ENCODE measurements at regions not wholly inside any gene's neighbourhood (a gene's known extent, or its start where the extent isn't known, plus 50 kb on each side); places are given as distances from the start of the nearest gene placed in this dataset.

DNA sequence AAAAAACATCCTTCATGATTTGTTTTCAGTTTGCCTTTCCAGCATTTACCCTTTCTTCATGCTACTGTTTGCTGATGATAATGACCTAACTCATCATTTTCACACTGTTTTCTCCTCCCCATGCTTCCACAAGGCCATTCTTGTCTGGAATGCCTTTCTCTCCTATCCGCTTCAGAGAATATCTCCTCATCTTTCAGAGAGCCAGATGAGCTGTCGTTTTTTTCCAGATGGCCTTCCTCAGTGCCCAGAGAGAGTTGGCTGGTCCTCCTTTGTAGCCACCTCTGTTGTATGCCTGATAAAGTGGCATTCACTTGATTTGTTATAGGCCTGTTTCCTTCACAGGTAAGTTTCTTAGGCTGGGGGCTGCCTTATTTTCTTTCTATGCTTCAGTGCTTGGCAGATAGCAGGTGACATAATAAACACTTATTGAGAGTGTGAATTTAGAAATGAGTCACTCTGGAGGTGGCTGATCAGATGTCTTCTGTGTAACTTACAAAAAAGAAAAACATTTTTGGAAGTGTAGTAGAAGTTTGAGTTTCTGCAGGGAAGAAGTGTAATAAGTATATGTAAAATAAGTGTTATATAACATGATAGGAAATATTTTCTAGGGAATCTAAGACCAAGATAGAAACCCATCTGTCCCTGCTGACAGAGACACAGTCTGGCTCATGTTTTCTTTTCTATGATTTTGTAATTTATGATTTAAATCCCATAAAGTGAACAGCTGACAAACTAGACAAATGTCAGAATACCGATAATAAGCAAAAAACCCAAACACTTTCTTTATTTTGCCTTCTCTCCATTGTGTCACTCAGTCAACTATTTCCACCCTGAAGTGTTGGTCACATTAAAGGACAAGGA, 174.5 kb downstream of the DACT1 start:
- TF ChIP-seq, protein P1, sequence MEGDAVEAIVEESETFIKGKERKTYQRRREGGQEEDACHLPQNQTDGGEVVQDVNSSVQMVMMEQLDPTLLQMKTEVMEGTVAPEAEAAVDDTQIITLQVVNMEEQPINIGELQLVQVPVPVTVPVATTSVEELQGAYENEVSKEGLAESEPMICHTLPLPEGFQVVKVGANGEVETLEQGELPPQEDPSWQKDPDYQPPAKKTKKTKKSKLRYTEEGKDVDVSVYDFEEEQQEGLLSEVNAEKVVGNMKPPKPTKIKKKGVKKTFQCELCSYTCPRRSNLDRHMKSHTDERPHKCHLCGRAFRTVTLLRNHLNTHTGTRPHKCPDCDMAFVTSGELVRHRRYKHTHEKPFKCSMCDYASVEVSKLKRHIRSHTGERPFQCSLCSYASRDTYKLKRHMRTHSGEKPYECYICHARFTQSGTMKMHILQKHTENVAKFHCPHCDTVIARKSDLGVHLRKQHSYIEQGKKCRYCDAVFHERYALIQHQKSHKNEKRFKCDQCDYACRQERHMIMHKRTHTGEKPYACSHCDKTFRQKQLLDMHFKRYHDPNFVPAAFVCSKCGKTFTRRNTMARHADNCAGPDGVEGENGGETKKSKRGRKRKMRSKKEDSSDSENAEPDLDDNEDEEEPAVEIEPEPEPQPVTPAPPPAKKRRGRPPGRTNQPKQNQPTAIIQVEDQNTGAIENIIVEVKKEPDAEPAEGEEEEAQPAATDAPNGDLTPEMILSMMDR (IDR thresholded peaks at IDR 0.05), result no peak
- no peak for TF ChIP-seq POLR2A (IDR thresholded peaks at IDR 0.05)

All from Peyer's patch (tissue), 4 donors.